ENCODE measurements at regions not wholly inside any gene's neighbourhood (a gene's known extent, or its start where the extent isn't known, plus 50 kb on each side); places are given as distances from the start of the nearest gene placed in this dataset.

GRCh38 chr1:29876902-29877301, 640.6 kb downstream of the PTPRU start:
- ATAC-seq (peak; percentile 68), FAIRE-seq (no peak), DNase-seq (ENCODE audit: low read depth, low spot score) (no peak)
- Histone ChIP-seq H3K9me3 (replicated peaks; ENCODE audit: control insufficient read depth, insufficient read depth, low read length) (no peaks in the 10 kb centered on the region), H3K36me3 (ENCODE audit: control insufficient read depth in 2 of 2, insufficient read depth in 2 of 2, low read length in 1 of 2) (no peaks in the 10 kb centered on the region), H3K27ac (ENCODE audit: control insufficient read depth, insufficient read depth) (no peak overlapping the region), H4K20me1 (ENCODE audit: control insufficient read depth, insufficient read depth) (no peaks in the 10 kb centered on the region), H3K9ac (ENCODE audit: control insufficient read depth, insufficient read depth, low read length) (no peak overlapping the region), H3K4me2 (ENCODE audit: control insufficient read depth, insufficient read depth) (no peak overlapping the region), H3K4me3 (no peak overlapping the region), H3K27me3 (replicated peaks in 1 of 2; ENCODE audit: control insufficient read depth in 2 of 2, insufficient read depth in 2 of 2, low read length in 1 of 2) (no peaks in the 10 kb centered on the region), H3K4me1 (ENCODE audit: control insufficient read depth, insufficient read depth, low read length) (no peaks in the 10 kb centered on the region), H2AFZ (ENCODE audit: control insufficient read depth, low read depth, low read length) (no peak overlapping the region), H3K79me2 (ENCODE audit: control insufficient read depth, insufficient read depth, low read length) (no peaks in the 10 kb centered on the region)
- WGBS (ENCODE audit: insufficient coverage, insufficient replicate concordance, low lambda C conversion rate, missing lambda C conversion rate): 36% methylated on average over 8 of the region's 8 CpGs
- POLR2A ChIA-PET: no interaction called here
- no TSS peak for BruUV-seq (replicated peaks)
- intact Hi-C loops (cut with micrococcal nuclease; ENCODE audit: unreplicated experiment) (no loop called here), in situ Hi-C loops (cut with MboI) (no loop called here)
- RAD21 ChIA-PET (ENCODE audit: unreplicated experiment): no interaction called here
- CTCF ChIA-PET: no interaction called here
- no peak for TF ChIP-seq IKZF2 (IDR thresholded peaks at IDR 0.05)
- no peak for TF ChIP-seq HDGF (IDR thresholded peaks at IDR 0.05)
- no peak for TF ChIP-seq BACH1 (IDR thresholded peaks at IDR 0.05; ENCODE audit: borderline replicate concordance)
- no peak for TF ChIP-seq CEBPB (IDR thresholded peaks at IDR 0.05; ENCODE audit: borderline replicate concordance in 1 of 2, low read depth in 2 of 2, low read length in 2 of 2)
- TF ChIP-seq ZNF384 (IDR thresholded peaks at IDR 0.05; ENCODE audit: borderline replicate concordance, low read depth, low read length): no peak
- no peak for TF ChIP-seq PBX3 (IDR thresholded peaks at IDR 0.05; ENCODE audit: insufficient replicate concordance, low read depth, low read length)
- TF ChIP-seq MAX (IDR thresholded peaks at IDR 0.05; ENCODE audit: low read depth, low read length): no peak
- no peak for TF ChIP-seq EGR1 (IDR thresholded peaks at IDR 0.05; ENCODE audit: borderline replicate concordance in 1 of 2, low read depth in 2 of 2, low read length in 2 of 2)
- no peak for TF ChIP-seq MEF2B (IDR thresholded peaks at IDR 0.05; ENCODE audit: partially characterized antibody, poor library complexity, severe bottlenecking)
- no peak for TF ChIP-seq NBN (IDR thresholded peaks at IDR 0.05)
- no peak; a peak in 2 of 6 replicates for TF ChIP-seq CTCF (IDR thresholded peaks at IDR 0.05 in 2 of 3, conservative IDR thresholded peaks at IDR 0.05 in 1 of 3; ENCODE audit: control insufficient read depth in 2 of 3, extremely low read depth in 1 of 3, insufficient read depth in 1 of 3, low read depth in 3 of 3, low read length in 3 of 3)
- SMC1A ChIA-PET (ENCODE audit: uncharacterized antibody, unreplicated experiment): no interaction called here
